Lower leg skin (tissue), 4 donors: ENCODE measurements at regions not wholly inside any gene's neighbourhood (a gene's known extent, or its start where the extent isn't known, plus 50 kb on each side); places are given as distances from the start of the nearest gene placed in this dataset.

Experiments used
- DNase-seq, 2 donors: peaks; one replicate each; pipeline ENCODE4 v3.0.0-alpha.2; 2019; ENCODE audit warnings: low spot score in 2 of 2
- H3K4me3 ChIP-seq: fragments of 200-600 bp; sonication (generic); 2 replicates; pipeline ENCODE4 v1.5.1; 2017; ENCODE audit warnings: mild to moderate bottlenecking, low read depth; ENCODE audit not compliant: poor library complexity, severe bottlenecking
- POLR2A ChIP-seq, 2 donors: fragments of 450-650 bp; IDR thresholded peaks; one replicate each; pipeline ENCODE4 v1.6.1; 2016 to 2017; ENCODE audit warnings: antibody characterized with exemption in 2 of 2, mild to moderate bottlenecking in 1 of 2, moderate library complexity in 1 of 2
- WGBS, 2 donors: methylation state at CpG; one replicate each; pipeline ENCODE4 v1.1.5; 2018; 5-methylcytosine and 5-hydroxymethylcytosine counted together
- intact Hi-C: fragments of 100-400 bp; cut with DNase I; formaldehyde crosslinking; loops from one replicate; pipeline ENCODE4 v1.15.0; 2023; ENCODE audit warnings: low total_unique reads
- TF ChIP-seq, protein P1 (sequence below), 3 donors: fragments of 450-650 bp; IDR thresholded peaks; one replicate each; pipeline ENCODE4 v1.5.1; 2016; ENCODE audit warnings: antibody characterized with exemption in 3 of 3, mild to moderate bottlenecking in 3 of 3, moderate library complexity in 2 of 3

DNA sequence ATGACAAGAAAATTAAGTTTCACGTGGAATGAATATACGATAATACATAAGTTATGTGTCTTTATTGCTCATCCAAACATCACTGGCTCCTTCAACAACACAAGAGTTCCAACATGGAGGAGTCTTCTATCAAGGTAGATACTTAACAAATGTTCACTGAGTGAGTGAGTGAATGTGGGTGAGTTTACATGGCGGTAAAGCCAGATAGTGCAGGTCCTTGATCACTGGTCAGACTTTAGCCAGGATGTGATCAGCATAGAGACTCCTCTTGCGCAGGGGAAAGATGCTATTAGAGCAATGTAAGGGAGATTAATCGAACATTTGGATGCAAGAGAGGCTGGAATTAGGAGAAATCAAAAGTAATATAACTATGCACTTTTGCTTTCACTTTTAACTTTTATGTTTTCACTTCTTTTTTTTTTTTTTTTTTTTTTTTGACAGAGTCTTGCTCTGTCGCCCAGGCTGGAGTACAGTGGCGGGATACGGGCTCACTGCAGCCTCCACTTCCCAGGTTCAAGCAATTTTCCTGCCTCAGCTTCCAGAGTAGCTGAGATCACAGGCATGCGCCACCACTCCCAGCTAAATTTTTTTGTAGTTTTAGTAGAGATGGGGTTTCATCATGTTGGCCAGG, 249.0 kb upstream of the ID2 start:
- peak in 1 of 2 donors; percentile 21 for DNase-seq
- WGBS, 2 donors = 85 to 88% methylated on average over 9 of the region's 9 CpGs
- no peak for TF ChIP-seq POLR2A (IDR thresholded peaks at IDR 0.05)
- TF ChIP-seq, protein P1, sequence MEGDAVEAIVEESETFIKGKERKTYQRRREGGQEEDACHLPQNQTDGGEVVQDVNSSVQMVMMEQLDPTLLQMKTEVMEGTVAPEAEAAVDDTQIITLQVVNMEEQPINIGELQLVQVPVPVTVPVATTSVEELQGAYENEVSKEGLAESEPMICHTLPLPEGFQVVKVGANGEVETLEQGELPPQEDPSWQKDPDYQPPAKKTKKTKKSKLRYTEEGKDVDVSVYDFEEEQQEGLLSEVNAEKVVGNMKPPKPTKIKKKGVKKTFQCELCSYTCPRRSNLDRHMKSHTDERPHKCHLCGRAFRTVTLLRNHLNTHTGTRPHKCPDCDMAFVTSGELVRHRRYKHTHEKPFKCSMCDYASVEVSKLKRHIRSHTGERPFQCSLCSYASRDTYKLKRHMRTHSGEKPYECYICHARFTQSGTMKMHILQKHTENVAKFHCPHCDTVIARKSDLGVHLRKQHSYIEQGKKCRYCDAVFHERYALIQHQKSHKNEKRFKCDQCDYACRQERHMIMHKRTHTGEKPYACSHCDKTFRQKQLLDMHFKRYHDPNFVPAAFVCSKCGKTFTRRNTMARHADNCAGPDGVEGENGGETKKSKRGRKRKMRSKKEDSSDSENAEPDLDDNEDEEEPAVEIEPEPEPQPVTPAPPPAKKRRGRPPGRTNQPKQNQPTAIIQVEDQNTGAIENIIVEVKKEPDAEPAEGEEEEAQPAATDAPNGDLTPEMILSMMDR (IDR thresholded peaks at IDR 0.05) = no peak
- intact Hi-C loops = no loop called here
- H3K4me3 ChIP-seq = no peak overlapping the region

DNA sequence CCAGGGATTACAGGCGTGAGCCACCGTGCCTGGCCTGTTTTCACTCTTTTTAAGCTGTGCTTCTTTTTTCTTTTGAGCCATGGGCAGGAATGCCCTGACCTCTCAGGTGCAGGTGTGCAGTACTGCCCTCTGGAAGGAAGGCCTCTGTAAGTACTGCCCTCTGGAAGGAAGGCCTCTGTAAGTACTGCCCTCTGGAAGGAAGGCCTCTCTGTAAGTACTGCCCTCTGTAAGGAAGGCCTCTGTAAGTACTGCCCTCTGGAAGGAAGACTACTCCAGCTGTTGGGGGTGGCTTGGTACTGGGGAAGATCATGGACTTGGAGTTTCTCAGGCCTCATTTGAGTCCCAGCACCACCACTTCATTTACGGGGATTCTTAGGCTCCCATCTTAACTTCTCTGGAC, 248.5 kb upstream of the ID2 start:
- peak in 1 of 2 donors; percentile 45 for DNase-seq
- intact Hi-C loops = no loop called here
- H3K4me3 ChIP-seq = no peak overlapping the region
- 95 to 96% methylated on average over 3 of the region's 3 CpGs for WGBS, 2 donors
- TF ChIP-seq POLR2A (IDR thresholded peaks at IDR 0.05) = no peak
- TF ChIP-seq, protein P1 (IDR thresholded peaks at IDR 0.05) = no peak

DNA sequence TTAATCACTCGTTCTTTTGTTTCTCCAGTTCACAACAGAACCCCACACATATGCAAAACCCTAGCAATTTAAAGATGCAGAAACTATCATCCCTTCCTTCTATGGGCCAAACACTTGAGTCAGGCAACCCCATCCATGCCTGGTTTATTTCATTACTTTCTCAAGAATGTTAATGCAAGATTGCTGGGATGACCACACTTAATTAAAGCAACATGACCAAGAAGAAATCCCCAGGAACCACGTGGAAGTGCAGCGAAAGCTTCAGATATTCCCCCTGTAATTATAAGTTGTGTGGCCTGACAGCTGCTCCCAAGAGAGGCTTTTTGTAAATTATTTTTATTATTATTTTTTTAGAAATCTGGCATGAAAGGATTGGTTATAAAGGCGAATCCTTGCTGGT, 246.2 kb upstream of the ID2 start:
- TF ChIP-seq POLR2A (IDR thresholded peaks at IDR 0.05) = no peak
- TF ChIP-seq, protein P1 (IDR thresholded peaks at IDR 0.05) = no peak
- H3K4me3 ChIP-seq = no peak overlapping the region
- intact Hi-C loops = no loop called here
- peak in 1 of 2 donors; percentile 2 for DNase-seq
- 70 to 76% methylated on average over 4 of the region's 4 CpGs for WGBS, 2 donors

DNA sequence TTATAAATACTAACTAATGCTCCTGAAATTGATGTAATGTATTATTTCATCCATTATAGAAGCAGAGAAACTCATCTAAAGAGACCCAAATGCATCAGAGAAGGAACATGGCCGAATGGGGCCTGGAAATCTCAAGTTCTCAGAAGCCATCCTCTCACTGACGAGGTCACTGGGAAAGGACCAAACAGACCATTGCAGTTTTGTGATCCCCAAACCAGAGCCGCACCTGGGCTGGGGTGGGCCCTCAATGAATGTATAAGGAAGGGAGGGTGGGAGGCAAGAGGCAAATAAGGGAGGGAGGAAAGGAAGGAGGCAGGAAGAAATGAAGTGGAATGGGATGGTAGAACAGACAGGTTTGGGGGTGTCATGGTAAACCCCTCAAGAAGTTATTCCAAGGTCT, 245.3 kb upstream of the ID2 start:
- peak in 1 of 2 donors; percentile 46 for DNase-seq
- TF ChIP-seq, protein P1 (IDR thresholded peaks at IDR 0.05) = no peak
- no peak for TF ChIP-seq POLR2A (IDR thresholded peaks at IDR 0.05)
- intact Hi-C loops = no loop called here
- no peak overlapping the region for H3K4me3 ChIP-seq
- 93 to 94% methylated on average over 3 of the region's 3 CpGs for WGBS, 2 donors

DNA sequence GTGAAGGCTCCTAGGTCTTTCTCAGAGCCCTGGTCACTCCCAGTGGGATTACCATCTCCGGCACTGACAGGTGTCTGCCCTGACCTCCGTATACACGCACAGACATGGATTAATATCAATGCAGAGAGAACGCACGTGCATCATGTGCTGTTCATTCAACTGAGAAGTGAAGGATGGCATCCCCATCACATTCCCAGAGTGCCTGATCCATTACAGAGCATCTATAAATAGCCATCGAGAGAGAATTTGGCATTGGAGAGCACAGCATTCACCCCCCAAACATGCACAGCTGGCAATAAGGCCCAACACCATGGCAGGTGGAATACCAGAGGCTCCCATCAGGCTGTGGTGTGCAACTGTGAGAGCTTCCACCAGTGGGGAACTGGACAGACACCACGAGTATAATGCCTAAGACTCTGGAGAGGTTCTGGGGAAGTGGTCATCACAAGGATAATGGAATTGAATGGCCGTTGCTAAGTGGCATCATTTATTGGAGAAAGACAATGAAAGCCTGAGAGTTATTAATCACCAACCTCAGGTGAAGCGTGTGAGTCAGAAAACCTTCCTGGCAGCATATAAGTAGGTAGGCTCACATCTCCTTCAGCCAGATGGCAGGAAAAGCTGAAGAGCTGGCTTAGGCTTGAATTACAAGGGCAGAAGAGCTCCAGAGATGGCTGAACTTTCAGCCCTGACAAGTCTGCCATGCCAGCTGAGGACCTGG, 244.5 kb upstream of the ID2 start:
- 67 to 80% methylated on average over 9 of the region's 9 CpGs for WGBS, 2 donors
- DNase-seq = peak in 1 of 2 donors; percentile 40
- H3K4me3 ChIP-seq = no peak overlapping the region
- intact Hi-C loops = no loop called here
- TF ChIP-seq POLR2A (IDR thresholded peaks at IDR 0.05) = no peak
- TF ChIP-seq, protein P1 (IDR thresholded peaks at IDR 0.05) = no peak
